ENCODE measurements at regions not wholly inside any gene's neighbourhood (a gene's known extent, or its start where the extent isn't known, plus 50 kb on each side); places are given as distances from the start of the nearest gene placed in this dataset.

- TF ChIP-seq POLR2A (IDR thresholded peaks at IDR 0.05) (no peak), CTCF (IDR thresholded peaks at IDR 0.05) (no peak)
These were observed 308.7 kb downstream of the C11orf87 start for GRCh38 chr11:109730669-109731068.

Measured in ovary (tissue), 3 donors.